HepG2 (cell line): ENCODE measurements at regions not wholly inside any gene's neighbourhood (a gene's known extent, or its start where the extent isn't known, plus 50 kb on each side); places are given as distances from the start of the nearest gene placed in this dataset.

Source experiments
- BORCS8-MEF2B ChIP-seq: sonication (generic); formaldehyde crosslinking; IDR thresholded peaks from 2 replicates; pipeline ENCODE4 v1.8.0; 2022; ENCODE audit warnings: mild to moderate bottlenecking, missing genetic modification reagents
- ELF4 ChIP-seq: sonication (generic); formaldehyde crosslinking; IDR thresholded peaks from 2 replicates; pipeline ENCODE4 v1.5.0; 2020; ENCODE audit warnings: missing genetic modification reagents, mild to moderate bottlenecking, moderate library complexity, borderline replicate concordance
- ETV5 ChIP-seq: IDR thresholded peaks from 2 replicates; pipeline ENCODE4 v1.6.1; 2018; ENCODE audit warnings: missing biosample characterization, missing genetic modification reagents, inconsistent platforms, borderline replicate concordance
- FUBP1 ChIP-seq: sonication (generic); formaldehyde crosslinking; IDR thresholded peaks from 2 replicates; pipeline ENCODE4 v1.5.1; 2020; ENCODE audit warnings: missing genetic modification reagents, mild to moderate bottlenecking, borderline replicate concordance
- KLF12 ChIP-seq: sonication (generic); formaldehyde crosslinking; IDR thresholded peaks from 2 replicates; pipeline ENCODE4 v1.4.0; 2020; ENCODE audit warnings: missing genetic modification reagents, borderline replicate concordance
- PATZ1 ChIP-seq: sonication (generic); formaldehyde crosslinking; IDR thresholded peaks from 2 replicates; pipeline ENCODE4 v1.4.0; 2020; ENCODE audit warnings: missing genetic modification reagents
- POGK ChIP-seq: sonication (generic); formaldehyde crosslinking; conservative IDR thresholded peaks from 2 replicates; pipeline ENCODE4 v1.8.0; 2022; ENCODE audit warnings: mild to moderate bottlenecking, moderate library complexity, missing genetic modification reagents
- RXRA ChIP-seq: sonication (generic); formaldehyde crosslinking; IDR thresholded peaks from 2 replicates; pipeline ENCODE4 v1.5.1; 2020; ENCODE audit warnings: missing genetic modification reagents
- TBP ChIP-seq: sonication (generic); formaldehyde crosslinking; IDR thresholded peaks from 2 replicates; pipeline ENCODE4 v1.5.0; 2020; ENCODE audit warnings: missing genetic modification reagents
- ZBTB10 ChIP-seq: sonication (generic); formaldehyde crosslinking; IDR thresholded peaks from 2 replicates; pipeline ENCODE4 v1.4.0; 2020; ENCODE audit warnings: missing genetic modification reagents, borderline replicate concordance
- ZNF331 ChIP-seq: sonication (generic); formaldehyde crosslinking; IDR thresholded peaks from 2 replicates; pipeline ENCODE4 v1.4.0; 2020; ENCODE audit warnings: missing genetic modification reagents
- ZNF672 ChIP-seq: sonication (generic); formaldehyde crosslinking; IDR thresholded peaks from 2 replicates; pipeline ENCODE4 v1.8.1; 2022; ENCODE audit warnings: missing genetic modification reagents
- ZNF83 ChIP-seq: sonication (generic); formaldehyde crosslinking; IDR thresholded peaks from 2 replicates; pipeline ENCODE4 v1.4.0; 2020; ENCODE audit warnings: missing genetic modification reagents, mild to moderate bottlenecking, borderline replicate concordance
- TF ChIP-seq, protein P1 (sequence below): sonication (generic); formaldehyde crosslinking; IDR thresholded peaks from 2 replicates; pipeline ENCODE4 v1.4.0; 2020; ENCODE audit warnings: missing genetic modification reagents, borderline replicate concordance

GRCh38 chr13:51524312-51524711 lies 60.0 kb upstream of the WDFY2 start (continued):
- TF ChIP-seq, protein P1, sequence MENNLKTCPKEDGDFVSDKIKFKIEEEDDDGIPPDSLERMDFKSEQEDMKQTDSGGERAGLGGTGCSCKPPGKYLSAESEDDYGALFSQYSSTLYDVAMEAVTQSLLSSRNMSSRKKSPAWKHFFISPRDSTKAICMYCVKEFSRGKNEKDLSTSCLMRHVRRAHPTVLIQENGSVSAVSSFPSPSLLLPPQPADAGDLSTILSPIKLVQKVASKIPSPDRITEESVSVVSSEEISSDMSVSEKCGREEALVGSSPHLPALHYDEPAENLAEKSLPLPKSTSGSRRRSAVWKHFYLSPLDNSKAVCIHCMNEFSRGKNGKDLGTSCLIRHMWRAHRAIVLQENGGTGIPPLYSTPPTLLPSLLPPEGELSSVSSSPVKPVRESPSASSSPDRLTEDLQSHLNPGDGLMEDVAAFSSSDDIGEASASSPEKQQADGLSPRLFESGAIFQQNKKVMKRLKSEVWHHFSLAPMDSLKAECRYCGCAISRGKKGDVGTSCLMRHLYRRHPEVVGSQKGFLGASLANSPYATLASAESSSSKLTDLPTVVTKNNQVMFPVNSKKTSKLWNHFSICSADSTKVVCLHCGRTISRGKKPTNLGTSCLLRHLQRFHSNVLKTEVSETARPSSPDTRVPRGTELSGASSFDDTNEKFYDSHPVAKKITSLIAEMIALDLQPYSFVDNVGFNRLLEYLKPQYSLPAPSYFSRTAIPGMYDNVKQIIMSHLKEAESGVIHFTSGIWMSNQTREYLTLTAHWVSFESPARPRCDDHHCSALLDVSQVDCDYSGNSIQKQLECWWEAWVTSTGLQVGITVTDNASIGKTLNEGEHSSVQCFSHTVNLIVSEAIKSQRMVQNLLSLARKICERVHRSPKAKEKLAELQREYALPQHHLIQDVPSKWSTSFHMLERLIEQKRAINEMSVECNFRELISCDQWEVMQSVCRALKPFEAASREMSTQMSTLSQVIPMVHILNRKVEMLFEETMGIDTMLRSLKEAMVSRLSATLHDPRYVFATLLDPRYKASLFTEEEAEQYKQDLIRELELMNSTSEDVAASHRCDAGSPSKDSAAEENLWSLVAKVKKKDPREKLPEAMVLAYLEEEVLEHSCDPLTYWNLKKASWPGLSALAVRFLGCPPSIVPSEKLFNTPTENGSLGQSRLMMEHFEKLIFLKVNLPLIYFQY, result no peak
- TF ChIP-seq TBP (CRISPR knock-in tag) (no peak), RXRA (CRISPR knock-in tag) (no peak; the same call in 1 of the 2 replicates), ZBTB10 (CRISPR knock-in tag) (no peak), ZNF331 (CRISPR knock-in tag) (peak; percentile 77), ZNF672 (no peak), ELF4 (no peak), ZNF83 (no peak), FUBP1 (CRISPR knock-in tag) (no peak), PATZ1 (CRISPR knock-in tag) (peak; percentile 64; the same call in 1 of the 2 replicates), BORCS8-MEF2B (CRISPR knock-in tag) (no peak), ETV5 (CRISPR knock-in tag) (peak; percentile 47; the same call in 1 of the 2 replicates), POGK (peak; percentile 60; the same call in 1 of the 2 replicates), KLF12 (CRISPR knock-in tag) (no peak)
